VCaP (cell line): ENCODE measurements at regions not wholly inside any gene's neighbourhood (a gene's known extent, or its start where the extent isn't known, plus 50 kb on each side); places are given as distances from the start of the nearest gene placed in this dataset.

ENCODE experiments used
- H3K27ac ChIP-seq: fragments of 450-650 bp; 2 replicates; pipeline ENCODE4 v1.5.1; 2017
- TF ChIP-seq, protein P1 (sequence below): fragments of 450-650 bp; conservative IDR thresholded peaks from 2 replicates; pipeline ENCODE4 v1.5.1; 2017; ENCODE audit warnings: mild to moderate bottlenecking, moderate library complexity

DNA sequence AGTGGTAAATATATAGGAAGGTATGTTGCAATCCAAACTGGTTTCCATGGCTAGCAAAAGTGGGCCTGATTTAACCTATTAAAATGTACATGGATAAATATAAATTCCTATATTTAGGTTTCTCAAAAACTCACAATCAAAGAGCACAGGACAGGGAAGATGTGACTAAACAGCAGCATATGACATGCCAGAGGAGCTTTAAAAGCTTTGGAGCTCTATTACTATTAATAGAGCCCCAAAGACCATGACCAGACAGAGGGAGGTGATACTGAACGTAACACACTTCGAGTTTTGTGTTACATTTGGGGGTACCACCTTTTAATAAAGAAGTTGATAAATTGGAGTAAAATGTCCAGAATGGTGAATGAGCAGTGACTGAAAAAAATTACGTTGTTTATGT lies 179.5 kb upstream of the SLC14A2 start:
- TF ChIP-seq, protein P1, sequence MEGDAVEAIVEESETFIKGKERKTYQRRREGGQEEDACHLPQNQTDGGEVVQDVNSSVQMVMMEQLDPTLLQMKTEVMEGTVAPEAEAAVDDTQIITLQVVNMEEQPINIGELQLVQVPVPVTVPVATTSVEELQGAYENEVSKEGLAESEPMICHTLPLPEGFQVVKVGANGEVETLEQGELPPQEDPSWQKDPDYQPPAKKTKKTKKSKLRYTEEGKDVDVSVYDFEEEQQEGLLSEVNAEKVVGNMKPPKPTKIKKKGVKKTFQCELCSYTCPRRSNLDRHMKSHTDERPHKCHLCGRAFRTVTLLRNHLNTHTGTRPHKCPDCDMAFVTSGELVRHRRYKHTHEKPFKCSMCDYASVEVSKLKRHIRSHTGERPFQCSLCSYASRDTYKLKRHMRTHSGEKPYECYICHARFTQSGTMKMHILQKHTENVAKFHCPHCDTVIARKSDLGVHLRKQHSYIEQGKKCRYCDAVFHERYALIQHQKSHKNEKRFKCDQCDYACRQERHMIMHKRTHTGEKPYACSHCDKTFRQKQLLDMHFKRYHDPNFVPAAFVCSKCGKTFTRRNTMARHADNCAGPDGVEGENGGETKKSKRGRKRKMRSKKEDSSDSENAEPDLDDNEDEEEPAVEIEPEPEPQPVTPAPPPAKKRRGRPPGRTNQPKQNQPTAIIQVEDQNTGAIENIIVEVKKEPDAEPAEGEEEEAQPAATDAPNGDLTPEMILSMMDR, result no peak

DNA sequence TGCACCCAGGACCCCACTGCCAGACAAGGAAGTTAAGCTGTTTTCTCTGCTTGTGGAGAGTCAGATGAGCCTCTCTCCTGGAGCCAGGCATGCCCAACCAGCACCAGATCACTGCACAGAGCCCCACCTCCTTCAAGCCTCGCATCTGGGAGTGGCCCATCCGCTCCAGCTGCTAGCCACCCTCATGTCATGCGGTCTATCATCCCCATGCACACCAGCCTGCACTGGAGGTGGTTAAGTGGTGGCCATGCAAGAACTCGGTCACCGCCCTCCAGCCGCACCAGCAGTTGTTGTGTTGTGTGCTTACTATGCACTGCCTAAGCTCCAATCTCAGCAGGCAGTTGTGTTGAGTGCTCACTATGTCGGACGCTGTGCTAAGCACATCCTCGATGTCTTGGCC lies 177.9 kb upstream of the SLC14A2 start:
- TF ChIP-seq, protein P1, result no peak
- no peak overlapping the region for H3K27ac ChIP-seq

More for the DNA sequence above, 179.5 kb upstream of the SLC14A2 start:
- H3K27ac ChIP-seq, result no peak overlapping the region

DNA sequence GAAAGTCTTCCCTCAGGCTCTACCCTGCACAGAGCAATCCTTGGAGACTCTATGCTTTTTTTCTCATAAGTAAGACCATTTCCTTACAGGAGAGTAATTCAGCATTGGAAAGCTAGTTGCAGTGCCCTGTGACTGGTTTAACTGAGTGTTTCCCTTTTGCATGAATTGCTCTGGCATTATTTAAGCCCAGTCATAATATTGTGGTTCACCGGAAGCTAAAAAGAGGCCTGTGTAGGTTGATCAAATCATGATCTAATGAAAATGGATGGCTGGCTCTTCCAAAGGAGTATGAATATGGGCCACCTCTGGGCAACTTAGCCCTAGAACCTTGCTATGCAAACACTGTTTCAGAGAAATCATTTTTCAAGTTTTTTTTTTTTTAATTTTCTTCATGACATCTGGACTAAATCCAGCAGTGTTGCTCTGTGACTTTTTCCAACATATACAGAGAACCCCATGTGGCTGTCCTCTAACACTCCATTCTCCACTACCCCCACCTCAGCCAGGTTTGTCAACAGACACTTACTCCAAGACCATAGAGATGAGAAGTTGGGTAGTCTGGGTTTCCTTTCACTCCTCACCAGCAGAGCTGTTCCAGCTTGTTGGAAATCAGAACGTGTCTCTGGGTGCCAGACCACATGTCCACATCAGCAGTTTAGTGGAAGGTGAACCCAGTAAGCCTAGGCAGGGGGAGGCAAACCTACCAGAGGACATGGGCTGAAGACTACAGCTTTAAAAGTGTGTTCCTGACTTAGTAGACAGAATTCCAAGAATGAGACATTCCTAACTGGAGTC lies 175.2 kb upstream of the SLC14A2 start:
- TF ChIP-seq, protein P1, result no peak

DNA sequence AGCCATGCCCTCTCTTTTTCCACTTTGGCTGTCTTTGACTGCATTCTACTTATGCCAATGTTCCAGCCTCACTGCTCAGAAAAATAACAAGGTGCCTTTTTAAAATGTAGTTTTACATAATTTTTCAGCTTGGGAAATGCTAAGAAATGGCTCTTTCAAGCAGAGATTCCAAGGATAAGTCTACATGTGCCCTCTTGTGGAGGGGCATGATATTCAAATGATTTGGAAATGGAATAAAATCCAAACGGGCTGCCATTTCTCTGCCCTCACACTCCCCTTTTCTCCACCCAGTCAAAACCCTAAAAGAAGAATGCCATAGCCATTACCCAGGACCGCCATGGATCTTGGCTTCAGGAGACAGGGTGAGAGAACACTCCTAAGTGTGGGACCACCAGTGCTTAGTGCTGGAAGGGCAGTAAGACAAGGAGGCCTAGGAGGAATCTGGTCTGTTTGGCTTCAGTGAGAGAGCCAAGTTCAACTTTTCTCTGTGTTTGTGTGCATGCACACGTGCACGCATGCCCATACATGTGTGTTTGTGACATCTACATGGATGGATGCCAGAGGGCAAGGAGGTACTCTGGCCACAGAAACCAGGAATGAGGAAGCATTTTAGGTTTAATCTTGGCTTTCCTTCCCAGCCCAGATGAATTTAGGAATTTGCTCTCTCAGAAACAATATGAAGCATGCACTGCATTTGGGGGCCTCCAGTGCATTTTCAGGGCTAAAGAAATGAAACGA lies 174.0 kb upstream of the SLC14A2 start:
- H3K27ac ChIP-seq, result no peak overlapping the region
- TF ChIP-seq, protein P1, result peak; percentile 72

More for the DNA sequence above, 175.2 kb upstream of the SLC14A2 start:
- H3K27ac ChIP-seq, result no peak overlapping the region

DNA sequence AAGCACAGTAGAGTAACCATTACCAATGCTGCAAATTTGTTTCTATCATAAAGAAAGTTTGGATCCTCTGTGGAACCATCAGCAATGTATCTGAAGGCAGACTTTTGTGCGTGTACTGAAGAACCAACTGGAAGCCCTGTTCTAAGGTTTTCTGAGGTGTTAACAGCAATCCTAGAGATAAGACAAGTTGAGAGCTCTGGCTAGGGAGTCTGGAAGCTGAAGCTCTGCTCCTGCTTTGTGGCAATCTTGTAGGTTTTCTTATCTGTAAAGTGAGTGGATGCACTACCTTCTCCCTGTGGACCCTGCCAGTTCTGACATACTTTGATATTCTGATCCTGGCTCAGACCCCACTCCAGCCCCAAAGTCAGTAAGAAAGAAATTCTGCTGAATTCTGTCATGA lies 171.2 kb upstream of the SLC14A2 start:
- H3K27ac ChIP-seq, result no peak overlapping the region
- TF ChIP-seq, protein P1, result no peak

DNA sequence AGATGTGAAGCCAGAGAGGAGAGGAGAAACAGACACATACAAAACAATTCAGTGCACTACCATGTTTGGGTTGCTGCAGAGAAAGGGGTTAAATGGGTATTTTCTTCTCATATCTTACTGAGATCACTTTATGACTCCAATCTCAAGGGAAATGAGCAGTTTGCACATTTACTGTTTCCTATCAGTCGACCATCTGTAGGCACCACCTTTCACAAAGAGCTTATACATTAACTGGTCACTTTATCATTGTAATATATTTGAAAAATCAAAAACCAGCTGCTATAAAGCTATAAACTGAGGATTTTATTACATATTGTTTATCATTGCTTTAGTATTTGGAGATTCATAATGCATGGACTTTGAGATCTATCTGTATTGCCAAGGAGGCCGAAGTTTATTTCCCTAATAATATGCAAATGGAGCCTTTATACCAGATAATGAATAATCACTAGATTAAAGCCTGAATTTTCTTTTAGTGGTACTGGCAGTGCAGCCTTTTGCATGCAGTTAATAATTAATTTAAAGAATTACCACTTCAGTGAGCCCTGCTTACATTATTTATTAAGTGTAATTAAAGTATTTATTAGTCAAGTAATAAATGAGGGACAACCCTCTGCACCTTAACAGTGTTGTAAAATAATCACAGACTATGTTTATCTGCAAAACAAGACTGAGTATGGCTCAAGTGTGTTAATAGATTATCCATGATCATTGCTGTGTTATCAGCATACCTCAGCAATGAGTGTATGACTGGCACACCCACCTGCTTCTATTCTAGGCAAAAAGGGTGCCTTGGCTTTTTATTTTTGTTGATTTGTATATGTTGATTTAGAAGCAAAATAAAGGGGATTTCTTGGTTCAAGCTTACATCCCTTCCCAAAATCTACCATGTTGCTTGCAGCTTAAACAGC lies 167.7 kb upstream of the SLC14A2 start:
- TF ChIP-seq, protein P1, result no peak
- peak overlapping the region; percentile 16; the same call in 1 of the 2 replicates for H3K27ac ChIP-seq
